Breast epithelium (tissue), 4 donors: ENCODE measurements at regions not wholly inside any gene's neighbourhood (a gene's known extent, or its start where the extent isn't known, plus 50 kb on each side); places are given as distances from the start of the nearest gene placed in this dataset.

Experiments
- DNase-seq, 2 donors: peaks; one replicate each; pipeline ENCODE4 v3.0.0-alpha.2; 2019; ENCODE audit warnings: low spot score in 2 of 2
- H3K27ac ChIP-seq, 2 donors: fragments of 200-600 bp; sonication (generic) in 1 of 2; one replicate each; pipeline ENCODE4 v1.5.1; 2016 to 2019; ENCODE audit warnings: mild to moderate bottlenecking in 1 of 2
- H3K27me3 ChIP-seq, 2 donors: fragments of 200-600 bp; sonication (generic) in 1 of 2; one replicate each; pipeline versions ENCODE4 v1.5.1 to v1.6.0; 2017 to 2019; ENCODE audit warnings: control low read depth in 1 of 2, mild to moderate bottlenecking in 1 of 2
- H3K36me3 ChIP-seq: fragments of 200-600 bp; one replicate; pipeline ENCODE4 v1.5.1; 2019
- H3K4me1 ChIP-seq, 2 donors: fragments of 200-600 bp; sonication (generic); one replicate each; pipeline ENCODE4 v1.5.1; 2016 to 2019; ENCODE audit warnings: control low read depth in 1 of 2
- H3K4me3 ChIP-seq, 3 donors: fragments of 200-600 bp; sonication (generic); 1 replicate in 2 of 3; 2 replicates in 1 of 3; pipeline ENCODE4 v1.5.1; 2016 to 2019; ENCODE audit warnings: mild to moderate bottlenecking in 3 of 3, moderate library complexity in 2 of 3
- H3K9me3 ChIP-seq, 2 donors: fragments of 200-600 bp; sonication (generic) in 1 of 2; one replicate each; pipeline ENCODE4 v1.5.1; 2016 to 2019; ENCODE audit warnings: control low read depth in 1 of 2
- CTCF ChIP-seq, 3 donors: fragments of 450-650 bp; IDR thresholded peaks; one replicate each; pipeline ENCODE4 v1.5.1; 2016 to 2017; ENCODE audit warnings: antibody characterized with exemption in 3 of 3, mild to moderate bottlenecking in 3 of 3, moderate library complexity in 3 of 3
- POLR2A ChIP-seq: fragments of 450-650 bp; IDR thresholded peaks from one replicate; pipeline ENCODE4 v1.6.1; 2016; ENCODE audit warnings: antibody characterized with exemption, mild to moderate bottlenecking, moderate library complexity
- POLR2AphosphoS5 ChIP-seq, 3 donors: sonication (generic); formaldehyde crosslinking; IDR thresholded peaks; one replicate each; pipeline ENCODE4 v1.6.1; 2017; ENCODE audit warnings: antibody characterized with exemption in 3 of 3
- intact Hi-C: fragments of 100-400 bp; cut with DNase I; formaldehyde crosslinking; loops from one replicate; pipeline ENCODE4 v1.15.1; 2023; ENCODE audit warnings: low total_unique reads

GRCh38 chr10:64394744-64395143 is 873.5 kb downstream of the REEP3 start:
- DNase-seq = no peak
- H3K27me3 ChIP-seq = no peaks in the 10 kb centered on the region
- no peaks in the 10 kb centered on the region for H3K9me3 ChIP-seq
- TF ChIP-seq CTCF (IDR thresholded peaks at IDR 0.05) (no peak), POLR2AphosphoS5 (IDR thresholded peaks at IDR 0.05) (no peak), POLR2A (no peak)
- intact Hi-C loops = no loop called here
- no peak overlapping the region for H3K27ac ChIP-seq
- no peaks in the 10 kb centered on the region for H3K4me1 ChIP-seq
- H3K4me3 ChIP-seq = no peak overlapping the region
- H3K36me3 ChIP-seq = no peaks in the 10 kb centered on the region

- no peaks in the 10 kb centered on the region for H3K27me3 ChIP-seq
- H3K4me3 ChIP-seq = no peak overlapping the region
- DNase-seq = no peak
- no peaks in the 10 kb centered on the region for H3K9me3 ChIP-seq
- H3K4me1 ChIP-seq = no peaks in the 10 kb centered on the region
- no peak for TF ChIP-seq CTCF (IDR thresholded peaks at IDR 0.05)
- no peak for TF ChIP-seq POLR2AphosphoS5 (IDR thresholded peaks at IDR 0.05)
- no peak for TF ChIP-seq POLR2A
- intact Hi-C loops = no loop called here
- no peak overlapping the region for H3K27ac ChIP-seq
- H3K36me3 ChIP-seq = no peaks in the 10 kb centered on the region
Measured at GRCh38 chr10:64396105-64396708, 875.0 kb downstream of the REEP3 start.

GRCh38 chr10:64397125-64397524 is 875.9 kb downstream of the REEP3 start:
- no peaks in the 10 kb centered on the region for H3K27me3 ChIP-seq
- H3K36me3 ChIP-seq = no peaks in the 10 kb centered on the region
- TF ChIP-seq POLR2A (no peak), POLR2AphosphoS5 (IDR thresholded peaks at IDR 0.05) (no peak), CTCF (IDR thresholded peaks at IDR 0.05) (no peak)
- intact Hi-C loops = no loop called here
- H3K4me1 ChIP-seq = no peaks in the 10 kb centered on the region
- no peak overlapping the region for H3K27ac ChIP-seq
- DNase-seq = no peak
- H3K4me3 ChIP-seq = no peak overlapping the region
- H3K9me3 ChIP-seq = no peaks in the 10 kb centered on the region

DNA sequence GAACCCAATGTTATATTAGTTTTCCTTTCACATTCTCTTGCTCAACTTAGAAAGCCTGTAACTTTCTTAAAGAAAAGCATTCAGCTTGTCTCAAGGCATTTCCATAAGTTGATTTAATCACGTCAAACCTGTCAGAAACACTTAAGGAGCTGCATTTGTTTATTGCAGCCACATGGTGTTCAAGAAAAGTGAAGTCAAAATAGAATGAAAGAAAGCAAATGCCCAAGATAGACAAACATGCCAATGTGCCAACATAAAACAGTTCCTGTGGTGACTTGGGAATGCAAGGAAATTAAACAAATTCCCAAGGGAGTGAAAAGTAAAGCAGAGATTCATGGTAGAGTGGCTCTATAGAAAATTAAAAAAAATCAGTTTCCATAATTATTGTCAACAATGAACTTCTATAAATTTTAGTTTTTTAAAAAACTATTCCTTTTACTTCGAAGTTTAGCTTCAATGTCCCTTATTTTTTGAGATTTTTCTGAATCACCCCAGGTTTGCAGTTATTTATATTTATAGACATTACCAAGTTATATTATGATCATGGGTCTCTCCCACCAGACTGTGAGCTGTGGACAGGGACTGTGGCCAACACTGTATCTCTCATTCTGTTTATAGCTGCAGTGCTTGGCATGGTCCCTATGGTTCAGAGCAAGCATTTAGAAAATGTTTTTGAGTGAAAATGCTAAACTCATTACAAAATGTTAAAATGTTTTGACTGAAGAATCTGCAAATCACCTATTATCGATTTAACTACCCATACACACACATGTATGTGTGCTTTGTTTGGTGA is 887.4 kb downstream of the REEP3 start:
- Histone ChIP-seq H3K4me3 (no peak overlapping the region), H3K36me3 (no peaks in the 10 kb centered on the region), H3K9me3 (no peaks in the 10 kb centered on the region), H3K27ac (no peak overlapping the region), H3K4me1 (no peaks in the 10 kb centered on the region), H3K27me3 (no peaks in the 10 kb centered on the region)
- TF ChIP-seq POLR2A = no peak
- no peak for TF ChIP-seq CTCF (IDR thresholded peaks at IDR 0.05)
- TF ChIP-seq POLR2AphosphoS5 (IDR thresholded peaks at IDR 0.05) = no peak
- intact Hi-C loops = no loop called here
- no peak for DNase-seq

- no peak overlapping the region for H3K4me3 ChIP-seq
- no peak for TF ChIP-seq POLR2AphosphoS5 (IDR thresholded peaks at IDR 0.05)
- TF ChIP-seq CTCF (IDR thresholded peaks at IDR 0.05) = no peak
- no peak for TF ChIP-seq POLR2A
- intact Hi-C loops = no loop called here
- H3K9me3 ChIP-seq = no peaks in the 10 kb centered on the region
- no peaks in the 10 kb centered on the region for H3K27me3 ChIP-seq
- H3K36me3 ChIP-seq = no peaks in the 10 kb centered on the region
- H3K4me1 ChIP-seq = no peaks in the 10 kb centered on the region
- H3K27ac ChIP-seq = no peak overlapping the region
- no peak for DNase-seq
Measured at GRCh38 chr10:64409349-64409748, 888.1 kb downstream of the REEP3 start.
